ENCODE measurements at regions not wholly inside any gene's neighbourhood (a gene's known extent, or its start where the extent isn't known, plus 50 kb on each side); places are given as distances from the start of the nearest gene placed in this dataset.

DNA sequence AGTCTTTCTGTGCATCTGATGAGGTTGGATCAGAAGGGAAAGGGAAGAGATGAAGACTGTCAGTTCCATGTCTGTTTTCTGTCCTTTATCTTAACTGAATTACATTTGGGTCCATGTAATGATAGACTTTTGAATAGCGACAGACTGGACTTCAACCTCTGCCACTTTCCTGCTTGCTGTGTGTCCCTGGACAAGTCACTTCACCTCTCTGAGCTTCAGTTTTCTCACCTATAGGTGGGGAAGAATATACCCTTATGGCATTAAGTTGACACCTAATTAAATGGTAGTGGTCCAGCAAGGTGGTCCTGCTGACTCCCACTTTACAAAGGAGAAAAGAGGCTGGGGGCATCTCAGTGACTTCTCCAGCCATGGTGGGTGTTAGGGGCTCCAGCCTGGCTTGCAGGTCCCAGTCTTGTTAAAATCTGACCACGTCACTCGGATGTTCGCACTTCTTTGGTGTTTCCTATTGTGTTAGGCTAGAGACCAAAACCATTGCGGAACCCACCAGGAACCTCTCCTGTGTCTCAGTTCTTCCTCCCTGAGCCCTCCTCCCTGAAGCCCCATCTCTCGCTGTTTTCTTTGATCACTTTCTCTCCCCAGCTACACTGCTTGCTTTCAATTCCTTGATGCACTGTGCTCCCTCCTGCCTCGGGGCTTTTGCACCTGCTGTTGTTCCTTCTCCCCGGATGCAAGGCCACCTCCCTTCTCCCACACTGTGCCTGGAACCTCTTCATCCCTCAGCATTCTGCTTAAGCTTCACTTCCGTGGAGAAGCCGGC is 256.5 kb downstream of the NSG2 start:
- in situ Hi-C loops (cut with MboI; ENCODE audit: low sequenced_read_pairs in 4 of 4) (loop anchor here (25.0 kb wide), 3 partner anchors 265 to 1015 kb away; partner anchors contain the start of genes BOD1 (in 4 of the 4) and NSG2 (in 2 of the 4)), intact Hi-C loops (cut with DNase I; ENCODE audit: low total_unique reads) (no loop called here)
- Histone ChIP-seq H3K27ac (no peak overlapping the region), H3K4me1 (no peaks in the 10 kb centered on the region), H3K27me3 (no peaks in the 10 kb centered on the region), H3K4me3 (no peak overlapping the region), H3K36me3 (no peaks in the 10 kb centered on the region), H3K9me3 (no peaks in the 10 kb centered on the region)
- ATAC-seq (no peak), DNase-seq (no peak)
- no peak for TF ChIP-seq POLR2A (IDR thresholded peaks at IDR 0.05)
- TF ChIP-seq CTCF (IDR thresholded peaks at IDR 0.05 in 4 of 5, conservative IDR thresholded peaks at IDR 0.05 in 1 of 5), result no peak

DNA sequence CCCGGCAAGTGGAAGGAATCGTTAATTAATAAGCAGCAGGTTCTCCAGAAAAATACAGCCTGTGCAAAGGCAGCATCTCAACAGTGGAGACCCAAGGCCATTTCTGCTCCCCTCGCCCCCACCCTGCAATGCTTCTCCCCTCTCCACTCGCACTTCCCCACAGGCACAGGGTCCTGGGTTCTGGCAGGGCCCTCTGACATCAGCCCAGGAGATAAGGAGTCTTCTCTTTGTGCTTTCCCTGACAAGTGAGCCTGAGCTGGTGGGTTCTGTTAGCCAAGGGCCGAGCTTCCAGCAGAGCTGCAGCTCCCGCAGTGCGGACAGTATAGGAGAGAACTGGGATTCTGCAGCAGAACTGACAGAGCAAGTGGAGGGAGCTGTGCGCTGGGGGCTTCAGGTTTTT is 257.5 kb downstream of the NSG2 start:
- in situ Hi-C loops (cut with MboI; ENCODE audit: low sequenced_read_pairs in 4 of 4) (loop anchor here (25.0 kb wide), 3 partner anchors 266 to 1016 kb away; partner anchors contain the start of genes BOD1 (in 4 of the 4) and NSG2 (in 2 of the 4)), intact Hi-C loops (cut with DNase I; ENCODE audit: low total_unique reads) (no loop called here)
- no peak overlapping the region for H3K27ac ChIP-seq
- ATAC-seq (no peak), DNase-seq (no peak)
- no peaks in the 10 kb centered on the region for H3K27me3 ChIP-seq
- no peak for TF ChIP-seq POLR2A (IDR thresholded peaks at IDR 0.05)
- H3K4me1 ChIP-seq, result no peaks in the 10 kb centered on the region
- no peaks in the 10 kb centered on the region for H3K36me3 ChIP-seq
- no peaks in the 10 kb centered on the region for H3K9me3 ChIP-seq
- no peak overlapping the region for H3K4me3 ChIP-seq

DNA sequence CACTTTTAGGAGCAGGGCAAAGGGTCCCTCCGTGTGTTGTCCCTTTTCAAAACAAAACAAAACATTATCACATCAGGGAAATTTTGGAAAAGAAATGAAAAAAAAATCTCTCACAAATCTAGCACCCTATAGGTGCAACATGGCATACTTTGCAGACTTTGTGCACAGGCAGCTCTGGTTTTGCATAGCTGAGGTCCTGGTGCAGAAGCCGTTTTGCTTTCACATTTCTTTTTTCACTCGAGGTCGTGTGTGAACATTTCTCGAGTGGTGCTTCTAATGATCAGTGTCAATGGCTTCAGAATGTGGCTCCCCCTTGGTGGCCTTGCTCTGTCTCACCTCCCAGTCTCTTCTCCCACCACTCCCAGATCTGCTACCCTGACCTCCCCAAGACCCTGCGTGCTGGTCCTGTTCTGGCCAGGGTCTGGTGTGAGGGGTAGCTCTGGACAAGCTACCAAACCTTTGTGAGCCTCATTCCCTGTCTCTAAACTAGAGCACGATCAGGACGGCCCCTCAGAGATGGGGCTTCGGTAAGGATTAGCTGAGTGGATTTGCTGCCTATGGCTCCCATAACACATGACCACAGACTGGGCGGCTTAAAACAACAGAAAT is 258.0 kb downstream of the NSG2 start:
- Histone ChIP-seq H3K27me3 (no peaks in the 10 kb centered on the region), H3K27ac (no peak overlapping the region), H3K9me3 (no peaks in the 10 kb centered on the region), H3K4me1 (no peaks in the 10 kb centered on the region), H3K36me3 (no peaks in the 10 kb centered on the region), H3K4me3 (no peak overlapping the region)
- ATAC-seq (no peak), DNase-seq (no peak)
- TF ChIP-seq CTCF (IDR thresholded peaks at IDR 0.05 in 4 of 5, conservative IDR thresholded peaks at IDR 0.05 in 1 of 5) (no peak), POLR2A (IDR thresholded peaks at IDR 0.05) (no peak)
- intact Hi-C loops (cut with DNase I; ENCODE audit: low total_unique reads) (no loop called here), in situ Hi-C loops (cut with MboI; ENCODE audit: low sequenced_read_pairs in 4 of 4) (loop anchor here (25.0 kb wide), 3 partner anchors 266 to 1016 kb away; partner anchors contain the start of genes BOD1 (in 4 of the 4) and NSG2 (in 2 of the 4))

GRCh38 chr5:174305241-174305681 is 259.8 kb downstream of the NSG2 start:
- Histone ChIP-seq H3K4me3 (no peak overlapping the region), H3K27me3 (no peaks in the 10 kb centered on the region), H3K27ac (no peak overlapping the region), H3K4me1 (peaks cover 8 to 12% of the 10 kb centered on the region in 2 donors), H3K9me3 (no peaks in the 10 kb centered on the region), H3K36me3 (no peaks in the 10 kb centered on the region)
- ATAC-seq, result no peak
- in situ Hi-C loops (cut with MboI; ENCODE audit: low sequenced_read_pairs in 4 of 4), result loop anchor here (25.0 kb wide), 3 partner anchors 268 to 1018 kb away; partner anchors contain the start of genes BOD1 (in 4 of the 4) and NSG2 (in 2 of the 4)
- no peak for DNase-seq
- intact Hi-C loops (cut with DNase I; ENCODE audit: low total_unique reads), result no loop called here
- TF ChIP-seq POLR2A (IDR thresholded peaks at IDR 0.05) (no peak), CTCF (IDR thresholded peaks at IDR 0.05 in 4 of 5, conservative IDR thresholded peaks at IDR 0.05 in 1 of 5) (no peak)

Measured in gastrocnemius medialis (tissue), 4 donors.